ENCODE measurements at regions not wholly inside any gene's neighbourhood (a gene's known extent, or its start where the extent isn't known, plus 50 kb on each side); places are given as distances from the start of the nearest gene placed in this dataset.

- Histone ChIP-seq H3K4me2 (ENCODE audit: insufficient read depth, low read length) (no peak overlapping the region), H3K36me3 (ENCODE audit: insufficient read depth, low read length) (no peaks in the 10 kb centered on the region), H3K27ac (ENCODE audit: low read depth, low read length) (no peak overlapping the region), H3K4me1 (ENCODE audit: insufficient read depth, low read length) (no peaks in the 10 kb centered on the region), H4K20me1 (ENCODE audit: insufficient read depth, low read length) (no peaks in the 10 kb centered on the region), H3K27me3 (ENCODE audit: insufficient read depth, low read length) (no peaks in the 10 kb centered on the region), H3K4me3 (ENCODE audit: insufficient read depth, low read length) (no peak overlapping the region), H3K79me2 (ENCODE audit: insufficient read depth, low read length) (no peaks in the 10 kb centered on the region), H3K9me3 (ENCODE audit: low read depth, low read length) (no peaks in the 10 kb centered on the region), H2AFZ (ENCODE audit: low read length) (no peak overlapping the region)
- TF ChIP-seq CTCF (IDR thresholded peaks at IDR 0.05; ENCODE audit: extremely low read depth, low read depth, low read length), result no peak
- DNase-seq (ENCODE audit: insufficient read length, low spot score, missing footprints), result no peak
Observed at GRCh38 chr1:189438808-189439207, 1038.9 kb downstream of the BRINP3 start.

GRCh38 chr1:189463166-189463565 lies 1014.5 kb downstream of the BRINP3 start:
- H3K4me3 ChIP-seq (ENCODE audit: insufficient read depth, low read length), result no peak overlapping the region
- no peak overlapping the region for H3K4me2 ChIP-seq (ENCODE audit: insufficient read depth, low read length)
- H2AFZ ChIP-seq (ENCODE audit: low read length), result no peak overlapping the region
- DNase-seq (ENCODE audit: insufficient read length, low spot score, missing footprints), result no peak
- H3K9me3 ChIP-seq (ENCODE audit: low read depth, low read length), result no peaks in the 10 kb centered on the region
- H3K36me3 ChIP-seq (ENCODE audit: insufficient read depth, low read length), result no peaks in the 10 kb centered on the region
- H4K20me1 ChIP-seq (ENCODE audit: insufficient read depth, low read length), result no peaks in the 10 kb centered on the region
- H3K27ac ChIP-seq (ENCODE audit: low read depth, low read length), result no peak overlapping the region
- H3K27me3 ChIP-seq (ENCODE audit: insufficient read depth, low read length), result no peaks in the 10 kb centered on the region
- H3K4me1 ChIP-seq (ENCODE audit: insufficient read depth, low read length), result no peaks in the 10 kb centered on the region
- TF ChIP-seq CTCF (IDR thresholded peaks at IDR 0.05; ENCODE audit: extremely low read depth, low read depth, low read length), result no peak
- no peaks in the 10 kb centered on the region for H3K79me2 ChIP-seq (ENCODE audit: insufficient read depth, low read length)

- Histone ChIP-seq H3K79me2 (ENCODE audit: insufficient read depth, low read length) (no peaks in the 10 kb centered on the region), H3K36me3 (ENCODE audit: insufficient read depth, low read length) (no peaks in the 10 kb centered on the region), H3K27ac (ENCODE audit: low read depth, low read length) (no peak overlapping the region), H3K4me3 (ENCODE audit: insufficient read depth, low read length) (no peak overlapping the region), H4K20me1 (ENCODE audit: insufficient read depth, low read length) (no peaks in the 10 kb centered on the region), H3K4me1 (ENCODE audit: insufficient read depth, low read length) (no peaks in the 10 kb centered on the region), H3K27me3 (ENCODE audit: insufficient read depth, low read length) (no peaks in the 10 kb centered on the region), H3K4me2 (ENCODE audit: insufficient read depth, low read length) (no peak overlapping the region), H3K9me3 (ENCODE audit: low read depth, low read length) (no peaks in the 10 kb centered on the region), H2AFZ (ENCODE audit: low read length) (no peak overlapping the region)
- DNase-seq (ENCODE audit: insufficient read length, low spot score, missing footprints), result no peak
- no peak for TF ChIP-seq CTCF (IDR thresholded peaks at IDR 0.05; ENCODE audit: extremely low read depth, low read depth, low read length)
Observed at GRCh38 chr1:189496768-189497167, 980.9 kb downstream of the BRINP3 start.

GRCh38 chr1:189499736-189500135 lies 977.9 kb downstream of the BRINP3 start:
- Histone ChIP-seq H3K9me3 (ENCODE audit: low read depth, low read length) (no peaks in the 10 kb centered on the region), H3K27ac (ENCODE audit: low read depth, low read length) (no peak overlapping the region), H2AFZ (ENCODE audit: low read length) (no peak overlapping the region), H3K4me3 (ENCODE audit: insufficient read depth, low read length) (no peak overlapping the region), H3K36me3 (ENCODE audit: insufficient read depth, low read length) (no peaks in the 10 kb centered on the region), H4K20me1 (ENCODE audit: insufficient read depth, low read length) (no peaks in the 10 kb centered on the region), H3K4me2 (ENCODE audit: insufficient read depth, low read length) (no peak overlapping the region), H3K27me3 (ENCODE audit: insufficient read depth, low read length) (no peaks in the 10 kb centered on the region), H3K4me1 (ENCODE audit: insufficient read depth, low read length) (no peaks in the 10 kb centered on the region), H3K79me2 (ENCODE audit: insufficient read depth, low read length) (no peaks in the 10 kb centered on the region)
- DNase-seq (ENCODE audit: insufficient read length, low spot score, missing footprints), result no peak
- TF ChIP-seq CTCF (IDR thresholded peaks at IDR 0.05; ENCODE audit: extremely low read depth, low read depth, low read length), result no peak
